HG03196 (cell line): ENCODE measurements at regions not wholly inside any gene's neighbourhood (a gene's known extent, or its start where the extent isn't known, plus 50 kb on each side); places are given as distances from the start of the nearest gene placed in this dataset.

Source experiments
- ATAC-seq: cut with Tn5 transposase; IDR thresholded peaks from one replicate; pipeline ENCODE4 v1.9.1; 2021; ENCODE audit not compliant: unreplicated experiment

DNA sequence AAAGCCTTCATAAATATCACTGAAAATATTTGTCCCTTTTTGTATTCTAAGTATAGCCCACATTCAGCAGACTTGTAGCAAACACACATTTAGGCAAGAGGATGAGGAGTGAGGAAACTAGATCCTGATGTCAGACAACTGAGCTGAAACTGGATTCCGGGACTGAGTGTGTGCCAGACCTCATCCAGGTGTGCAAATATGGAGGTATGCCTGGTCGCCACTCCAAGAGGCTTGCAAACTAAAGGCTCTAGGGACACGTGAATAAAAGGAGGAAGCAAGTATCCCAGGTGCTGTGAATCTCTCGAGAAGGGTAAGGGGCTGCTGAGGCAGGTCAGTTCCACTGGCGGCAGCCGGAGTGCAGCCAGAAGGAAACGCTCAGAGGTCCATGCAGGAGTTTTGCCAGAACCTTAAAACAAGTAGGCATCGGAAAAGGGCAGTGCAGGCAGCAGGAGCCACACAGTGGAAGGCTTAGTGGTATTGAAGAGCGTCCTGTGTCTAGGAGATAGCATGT is 77.4 kb upstream of the ALDH1B1 start:
- ATAC-seq: no peak

DNA sequence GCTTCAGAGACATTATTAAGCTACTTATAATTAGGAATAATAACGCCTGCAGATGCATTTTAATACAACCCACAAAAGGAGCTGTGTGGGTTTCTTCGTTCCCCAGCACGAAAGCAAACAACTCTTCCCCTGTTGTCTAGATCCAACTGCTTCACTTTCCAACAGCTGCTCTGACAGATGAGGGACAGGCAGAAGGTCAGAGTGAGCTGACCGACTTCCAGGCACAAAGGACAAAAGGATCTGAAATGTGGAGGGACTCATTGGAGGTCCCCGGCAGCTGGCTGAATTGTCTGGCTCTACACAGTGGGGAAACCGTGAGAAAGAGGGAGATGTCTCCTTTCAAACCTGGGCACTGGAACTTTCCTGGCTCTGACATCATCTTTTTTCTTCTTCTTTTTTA is 79.1 kb upstream of the ALDH1B1 start:
- ATAC-seq: no peak

DNA sequence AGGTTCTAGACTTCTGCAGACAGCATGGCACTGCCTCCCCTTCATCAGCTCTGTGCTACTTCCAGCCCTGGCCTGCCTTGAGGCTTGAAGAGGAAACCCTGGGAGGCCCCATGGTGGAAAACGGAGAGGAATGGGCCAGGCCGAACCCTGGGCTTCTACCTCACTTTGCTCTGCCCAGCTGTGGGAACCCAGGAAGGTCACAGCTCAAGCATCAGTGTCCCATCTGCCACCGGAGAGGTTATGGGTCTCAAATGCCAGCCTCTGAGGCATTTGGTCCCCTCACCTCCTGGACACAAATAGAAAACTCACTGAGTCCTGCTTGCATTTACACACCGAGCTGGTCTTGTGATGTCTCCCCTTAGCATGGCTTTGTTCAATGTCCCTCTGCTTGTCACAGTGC is 80.1 kb upstream of the ALDH1B1 start:
- no peak for ATAC-seq

DNA sequence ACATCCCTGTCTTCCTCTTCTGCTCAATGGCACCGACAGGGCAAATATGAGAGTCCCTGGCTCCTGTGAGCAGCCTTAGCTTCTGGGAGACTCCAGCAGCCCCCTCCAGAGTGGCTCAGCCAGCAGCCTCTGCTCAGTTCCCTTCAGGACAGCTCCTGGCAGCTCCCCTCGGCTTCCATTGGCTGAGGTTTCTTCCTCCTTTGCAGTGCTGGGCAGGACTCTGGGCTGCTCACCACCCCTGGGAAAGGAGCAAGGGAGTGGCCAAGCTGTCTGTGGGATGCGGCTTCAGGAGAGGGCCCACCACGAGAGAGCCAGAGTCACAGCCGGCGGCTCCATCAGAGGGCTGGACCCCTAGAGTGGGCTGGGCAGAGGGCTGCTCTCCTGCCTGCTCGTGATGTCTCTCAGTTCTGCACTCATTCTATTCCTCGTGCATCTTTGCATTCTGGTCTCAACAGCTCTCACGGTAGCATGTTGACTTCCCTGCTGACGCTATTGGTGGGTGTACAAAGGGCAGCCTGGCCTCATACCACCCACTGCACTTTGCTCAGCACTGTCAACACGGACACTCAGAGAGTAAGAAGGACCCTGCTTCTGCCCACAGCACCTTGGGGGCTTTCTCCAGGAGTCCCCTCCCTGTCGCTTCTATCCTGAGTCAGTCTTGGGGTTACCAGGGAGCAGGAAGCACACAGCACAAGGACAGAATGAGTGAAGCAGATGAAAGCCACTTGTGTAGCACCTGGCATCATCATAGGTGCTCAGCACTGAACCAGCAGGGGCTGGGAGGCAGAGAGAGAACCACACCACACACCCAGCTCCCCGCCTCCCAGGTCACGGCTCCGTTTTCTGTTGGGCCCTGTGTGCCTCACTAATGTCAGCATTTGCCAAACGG is 80.9 kb upstream of the ALDH1B1 start:
- no peak for ATAC-seq

DNA sequence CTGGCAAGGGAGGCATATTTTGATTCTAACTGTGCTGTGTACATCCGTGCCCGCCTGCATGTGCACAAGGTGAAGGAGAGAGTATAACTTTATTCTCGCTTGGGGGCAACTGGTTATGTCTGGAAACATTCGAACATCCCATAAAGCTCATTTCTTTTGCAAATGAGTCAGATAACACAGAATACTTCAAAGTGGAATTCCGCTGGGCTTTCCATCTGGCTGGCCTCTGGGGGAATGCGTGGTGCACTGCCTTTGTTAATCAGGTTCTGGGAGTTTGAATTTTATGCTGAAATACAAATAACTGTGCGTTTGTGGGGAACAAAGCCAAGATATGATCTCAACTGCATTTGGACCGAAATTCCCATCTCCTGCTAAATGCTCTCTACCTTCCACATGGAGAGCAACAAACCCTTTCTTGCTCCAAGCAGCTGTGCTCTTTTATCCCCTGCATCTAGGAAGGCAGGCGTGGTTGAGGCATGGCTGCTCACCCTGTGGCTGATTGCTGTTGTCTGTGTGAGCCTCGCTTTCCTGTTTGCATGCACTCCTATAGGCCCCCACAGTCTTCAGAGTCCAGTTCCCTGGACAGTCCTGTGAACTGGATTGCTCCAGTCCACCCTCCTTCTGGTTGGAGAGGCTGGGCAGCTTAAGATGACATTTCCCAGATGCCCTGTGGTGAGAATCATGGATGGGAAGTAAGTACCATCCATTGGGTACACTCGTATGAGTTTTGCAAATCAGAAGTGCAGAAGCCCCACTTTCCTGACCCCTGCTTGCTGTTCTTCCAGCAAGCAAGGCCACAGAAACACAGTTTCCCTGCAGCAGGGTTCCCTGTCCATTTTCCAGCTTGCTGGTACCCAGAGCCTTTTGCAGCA is 82.9 kb upstream of the ALDH1B1 start:
- ATAC-seq: no peak

DNA sequence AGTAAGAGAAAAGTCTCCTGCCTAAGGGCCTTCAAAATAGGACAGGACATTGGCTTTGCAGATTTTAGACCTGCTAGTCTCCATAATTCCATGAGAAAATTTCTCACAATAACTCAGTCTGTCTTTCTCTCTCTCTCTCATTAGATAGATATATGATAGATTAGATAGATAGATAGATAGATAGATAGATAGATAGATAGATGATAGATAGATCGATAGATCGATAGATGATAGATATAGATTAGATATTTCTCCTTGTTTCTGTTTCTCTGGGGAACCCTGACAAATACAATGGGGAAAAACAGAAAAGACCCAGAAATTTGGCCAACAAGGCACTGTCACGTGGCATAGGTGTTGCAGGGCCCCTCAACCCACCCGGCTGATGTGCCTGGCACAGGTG is 84.4 kb upstream of the ALDH1B1 start:
- no peak for ATAC-seq

DNA sequence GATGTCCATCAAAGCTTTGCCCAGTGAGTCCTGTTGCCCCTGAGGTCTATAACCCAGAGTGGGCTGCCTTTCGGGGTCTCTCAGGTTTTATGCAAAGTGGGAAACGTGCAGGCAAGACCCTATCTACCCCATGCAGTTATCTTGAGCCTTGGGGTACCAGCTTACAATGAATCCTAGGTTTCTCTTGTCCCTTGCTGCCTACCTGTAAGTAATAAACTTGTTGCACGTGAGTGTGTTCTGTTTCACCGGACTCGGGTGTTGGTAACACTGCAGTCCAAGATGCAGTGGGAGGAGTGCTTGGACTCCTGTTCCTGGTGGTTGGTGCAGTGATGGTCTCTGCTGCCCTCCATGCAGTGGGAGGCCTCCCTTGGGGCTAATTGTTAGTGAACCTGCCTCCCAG is 85.6 kb upstream of the ALDH1B1 start:
- no peak for ATAC-seq

DNA sequence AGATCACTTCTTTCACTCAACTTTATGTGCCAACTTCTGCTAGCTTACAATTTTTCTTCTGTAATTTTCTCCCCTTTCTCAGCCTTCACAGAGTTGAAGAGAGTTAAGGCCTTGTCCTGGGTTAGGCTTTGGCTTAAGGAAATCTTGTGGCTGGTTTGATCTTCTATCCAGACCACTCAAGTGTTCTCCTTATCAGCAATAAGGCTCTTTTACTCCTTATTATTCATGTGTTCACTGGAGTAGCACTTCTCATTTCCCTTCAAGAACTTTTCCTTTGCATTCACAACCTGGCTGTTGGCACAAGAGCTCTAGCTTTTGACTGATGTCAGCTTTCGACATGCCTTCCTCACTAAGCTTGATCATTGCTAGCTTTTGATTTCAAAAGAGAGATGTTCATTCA is 86.9 kb upstream of the ALDH1B1 start:
- no peak for ATAC-seq

DNA sequence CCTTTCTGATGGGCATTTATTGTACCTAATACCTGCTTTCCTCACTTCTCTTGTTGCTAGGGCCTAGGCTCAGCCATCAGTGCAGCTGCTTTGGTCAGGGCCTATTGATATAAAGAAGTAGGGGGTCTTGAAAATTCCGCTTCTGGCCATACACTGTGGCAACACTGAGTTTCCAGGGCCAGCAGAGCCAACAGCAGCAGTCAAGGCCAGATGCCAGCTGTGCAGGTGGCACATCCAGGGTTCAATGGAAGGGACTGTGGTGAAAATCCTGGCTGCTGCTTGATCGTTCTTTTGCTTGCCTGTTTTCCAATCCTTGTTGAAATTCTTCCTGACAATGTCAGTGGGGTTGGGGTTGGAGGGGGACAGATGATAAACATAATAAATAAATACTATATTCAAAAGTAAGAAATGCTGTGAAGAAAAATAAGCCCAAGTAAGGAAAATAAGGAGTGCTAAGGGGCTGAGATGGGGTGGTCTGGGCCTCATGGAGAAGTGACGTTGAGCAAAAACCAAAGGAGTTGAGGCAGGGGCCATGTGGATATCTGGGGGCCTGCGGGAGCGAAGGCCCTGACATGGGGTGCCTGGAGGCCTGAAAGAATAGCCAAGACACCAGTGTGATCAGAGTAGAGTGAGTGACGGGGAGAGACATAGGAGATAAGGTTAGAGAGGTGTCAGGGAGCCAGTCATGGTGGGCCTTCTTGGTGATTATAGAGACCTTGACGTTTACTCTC is 91.0 kb upstream of the ALDH1B1 start:
- no peak for ATAC-seq

DNA sequence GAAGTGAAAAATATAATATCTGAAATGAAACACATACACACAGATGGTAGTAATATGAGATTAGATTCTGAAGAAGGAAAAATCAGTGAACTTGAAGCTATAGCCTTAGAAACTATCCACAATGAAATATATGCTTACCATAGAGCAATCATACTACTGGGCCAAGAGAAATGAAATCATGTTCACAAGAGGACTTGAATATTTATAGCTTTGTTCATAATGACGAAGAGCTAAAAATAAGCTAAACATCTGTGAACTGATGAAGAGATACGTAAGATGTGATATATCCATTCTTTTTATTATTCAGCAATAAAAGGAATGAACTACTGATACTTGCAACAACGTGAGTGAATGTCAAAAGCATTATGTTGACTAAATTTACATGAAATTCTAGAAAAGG is 92.6 kb upstream of the ALDH1B1 start:
- no peak for ATAC-seq

DNA sequence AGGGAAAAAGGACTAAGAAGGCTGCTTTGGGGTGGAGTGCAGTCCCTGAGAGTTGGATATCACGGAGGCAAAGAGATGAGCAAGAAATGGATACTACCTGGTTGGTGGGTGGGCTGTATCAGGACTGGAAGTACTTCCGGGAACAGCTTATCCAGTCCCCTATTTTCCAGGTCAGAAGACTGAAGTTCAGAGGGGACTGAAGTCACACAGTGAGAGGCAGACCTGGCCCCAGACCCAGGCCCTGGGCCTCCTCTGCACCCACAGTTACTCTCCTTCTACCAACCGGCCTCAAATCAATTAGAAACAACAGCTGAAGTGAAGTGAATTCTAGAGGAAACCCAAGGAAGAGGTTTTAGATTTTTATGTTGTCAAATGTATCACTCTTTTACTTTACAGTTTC is 93.6 kb upstream of the ALDH1B1 start:
- ATAC-seq: no peak

DNA sequence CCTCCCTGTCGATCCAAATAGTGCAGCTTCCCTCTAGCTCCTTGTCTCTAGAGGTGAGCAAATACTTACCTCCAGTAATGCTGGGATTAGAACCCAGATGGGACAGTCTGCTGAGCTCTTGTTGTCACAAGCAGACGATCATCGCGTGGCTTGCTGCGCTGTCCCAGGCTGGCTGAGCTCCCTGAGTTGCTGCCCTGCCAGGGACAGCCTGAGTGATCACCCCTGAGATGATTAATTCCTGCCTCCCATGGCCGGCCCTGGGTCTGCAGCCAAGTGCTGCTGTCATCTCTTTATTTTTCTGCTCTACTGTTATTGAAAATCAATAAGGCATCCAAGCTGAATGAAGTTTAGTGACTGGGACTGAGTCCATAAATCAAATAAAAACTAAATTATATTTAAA is 94.0 kb upstream of the ALDH1B1 start:
- ATAC-seq: no peak

DNA sequence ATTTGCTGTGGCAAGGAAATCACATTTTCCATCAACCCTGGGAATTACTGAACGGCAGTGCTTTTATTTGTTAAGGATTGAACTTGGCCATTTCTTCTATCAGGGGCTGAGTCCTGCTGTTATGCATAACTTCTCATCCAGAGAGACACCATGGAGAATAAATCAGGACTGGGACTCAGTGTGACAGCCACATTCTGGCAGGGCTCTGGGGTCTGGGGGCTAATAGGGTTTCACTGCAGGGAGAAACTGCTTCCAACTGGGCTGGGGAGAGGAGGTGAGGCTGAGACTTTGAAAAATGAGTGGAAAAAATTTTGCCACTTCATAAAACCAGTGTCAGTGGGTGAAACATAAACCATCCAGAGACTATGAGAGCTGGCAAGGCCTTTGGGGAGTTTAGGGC is 95.7 kb upstream of the ALDH1B1 start:
- no peak for ATAC-seq

DNA sequence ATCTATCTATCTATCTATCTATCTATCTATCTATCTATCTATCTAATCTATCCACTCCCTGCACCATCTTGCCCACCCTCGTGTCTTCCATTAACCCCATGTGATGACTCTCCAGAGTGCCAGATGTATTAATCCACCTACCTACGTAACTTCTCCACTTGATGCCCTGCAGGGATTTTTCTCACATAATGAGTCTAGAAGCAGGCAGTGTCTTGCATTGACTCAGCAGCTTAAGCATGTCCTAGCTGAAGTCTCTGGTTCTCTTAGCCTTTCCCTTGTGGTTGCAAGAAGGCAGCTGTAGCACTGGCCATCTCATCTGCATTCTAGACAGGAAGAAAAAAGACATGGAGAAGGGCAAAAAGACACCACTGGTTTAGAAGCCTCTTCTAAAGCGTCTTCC is 96.7 kb upstream of the ALDH1B1 start:
- ATAC-seq: no peak

DNA sequence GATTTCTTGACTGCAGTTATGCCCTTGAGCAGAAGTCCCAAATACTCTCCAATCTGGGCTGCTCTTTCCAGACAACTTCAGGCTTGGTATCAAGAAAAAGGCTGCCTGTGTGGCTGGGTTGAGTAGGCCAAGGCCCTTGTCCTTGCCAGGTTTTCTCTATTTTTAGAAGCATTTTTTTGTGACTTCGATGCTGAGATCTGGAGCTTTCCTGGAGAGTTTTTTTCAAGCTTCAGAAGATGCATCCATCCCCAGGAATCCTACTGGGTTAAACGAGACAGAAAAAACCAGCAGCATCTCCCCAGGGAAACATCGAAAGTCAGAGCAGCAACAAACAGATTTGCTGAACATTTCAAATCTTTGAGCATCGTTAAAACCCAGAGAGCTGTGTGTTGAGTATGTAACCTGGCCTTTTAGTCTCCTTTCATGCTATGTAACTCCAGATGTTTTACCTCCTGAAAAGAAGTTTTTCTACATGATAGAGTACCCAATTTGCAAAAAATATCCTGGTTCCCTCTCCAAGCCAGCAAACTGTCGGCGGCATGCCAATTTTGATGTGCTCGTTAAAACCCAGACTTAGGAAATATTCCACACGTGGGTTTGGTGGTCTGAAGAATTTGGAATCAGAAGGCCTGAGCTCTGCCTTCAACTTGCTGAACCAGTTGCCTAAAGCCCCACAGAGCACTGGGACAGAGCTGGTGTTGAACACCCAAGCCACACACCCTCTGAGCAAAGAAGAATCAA is 98.1 kb upstream of the ALDH1B1 start:
- ATAC-seq: no peak

DNA sequence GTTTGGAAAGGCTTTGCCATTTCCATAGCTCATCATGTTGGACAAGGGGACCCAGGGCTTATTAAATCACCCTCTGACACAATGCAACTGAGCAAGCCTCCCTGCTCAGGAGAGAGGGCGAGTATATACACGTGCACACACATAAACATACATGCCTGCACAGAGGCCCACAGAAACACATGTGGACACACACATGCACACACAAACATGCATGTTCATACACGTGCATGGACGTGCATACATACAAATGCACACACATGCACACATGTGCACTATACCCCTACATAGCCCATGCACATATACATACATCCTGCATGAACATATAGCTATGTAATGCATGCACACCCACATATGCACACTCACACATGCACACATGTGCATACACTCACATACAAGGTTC is 99.5 kb upstream of the ALDH1B1 start:
- ATAC-seq: no peak

DNA sequence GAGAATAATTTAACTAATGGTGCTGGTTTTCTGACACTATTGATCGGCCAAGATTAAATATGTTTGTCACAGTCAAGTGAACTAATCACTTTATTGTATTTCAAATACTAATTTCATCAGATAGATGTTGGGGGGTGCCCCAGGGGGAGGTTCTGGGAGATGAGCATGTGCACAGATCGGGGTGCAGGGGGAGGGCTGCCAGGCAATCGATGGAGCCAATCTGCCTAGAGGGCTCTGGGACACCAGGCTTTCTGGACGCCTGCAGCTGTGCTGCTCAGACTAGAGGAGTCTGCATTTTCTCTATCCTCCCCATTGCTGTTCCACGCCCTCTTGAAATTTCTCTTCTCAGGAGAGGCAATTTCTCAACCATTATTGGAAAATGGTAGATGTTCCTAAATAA is 100.0 kb upstream of the ALDH1B1 start:
- no peak for ATAC-seq

DNA sequence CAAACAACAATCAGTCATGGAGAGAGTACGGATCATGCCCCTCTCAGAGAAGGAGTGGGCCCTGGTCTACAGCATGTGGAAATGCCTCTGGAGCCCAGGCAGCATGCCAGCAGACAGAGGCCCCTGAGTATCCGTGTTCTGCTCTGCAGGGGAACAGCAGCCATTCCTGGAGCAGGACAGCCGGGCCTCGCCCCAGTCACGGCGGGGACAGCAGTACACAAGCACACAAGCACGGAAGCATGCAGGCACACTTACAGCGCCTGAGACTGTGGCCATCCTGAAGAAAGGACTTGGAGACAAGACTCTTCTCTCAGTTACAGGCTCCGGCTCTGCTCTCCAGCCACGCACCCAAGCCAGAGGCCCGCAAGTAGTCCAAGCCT is 102.6 kb upstream of the ALDH1B1 start:
- ATAC-seq: no peak

DNA sequence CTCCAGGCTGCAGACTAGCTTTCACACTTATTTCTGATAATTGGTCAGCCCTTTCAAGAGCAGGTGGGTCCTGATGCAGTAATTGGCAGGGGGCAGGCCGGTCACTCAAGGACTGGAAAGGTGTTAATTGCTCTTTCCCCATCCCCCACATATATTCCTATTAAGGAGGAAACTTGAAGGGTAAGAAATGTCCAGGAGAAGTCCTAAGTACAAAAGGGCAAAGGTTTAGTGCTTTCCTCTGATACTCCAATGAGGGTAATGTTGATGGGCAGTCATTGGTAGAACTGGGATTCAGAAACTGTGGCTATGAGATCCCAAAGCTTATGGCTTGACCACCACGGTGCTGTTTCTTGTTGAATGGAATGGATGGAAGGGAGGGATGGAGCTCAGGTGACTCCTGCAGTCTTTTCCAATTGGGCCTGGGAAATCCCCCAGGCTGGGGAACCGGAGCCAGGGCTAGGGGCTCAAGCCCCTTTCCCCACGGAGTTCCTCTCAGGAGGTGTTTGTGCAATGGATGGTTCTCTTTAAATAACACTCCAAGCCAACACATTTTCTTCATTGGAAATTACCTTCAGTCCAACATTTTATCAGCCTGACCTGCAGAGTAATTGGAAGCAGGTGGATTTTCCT is 103.2 kb upstream of the ALDH1B1 start:
- ATAC-seq: no peak

DNA sequence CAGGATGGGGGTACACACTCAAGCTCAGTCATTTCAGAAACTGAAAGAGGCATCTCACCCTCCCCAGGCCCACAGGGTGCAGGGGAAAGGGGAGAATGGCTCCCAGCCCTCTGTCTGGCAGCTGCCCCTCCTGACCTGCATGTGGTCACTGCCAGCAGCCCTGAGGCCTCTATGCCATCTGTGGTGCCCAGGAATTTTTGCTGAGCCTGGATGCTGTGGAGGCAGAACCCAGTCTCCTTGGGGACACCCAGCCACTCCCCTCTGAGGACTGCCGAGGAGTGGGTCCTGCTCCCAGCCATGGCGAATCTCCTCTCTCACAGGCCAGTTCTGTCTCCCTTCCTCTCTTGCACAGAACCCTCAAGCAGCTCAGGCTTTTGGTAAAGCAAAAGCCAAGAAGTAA is 104.0 kb upstream of the ALDH1B1 start:
- no peak for ATAC-seq
